HT1080 (cell line): ENCODE measurements at regions not wholly inside any gene's neighbourhood (a gene's known extent, or its start where the extent isn't known, plus 50 kb on each side); places are given as distances from the start of the nearest gene placed in this dataset.

Source experiments
- DNase-seq: peaks from one replicate; pipeline ENCODE4 v3.0.0-alpha.2; 2015; ENCODE audit warnings: low read depth

DNA sequence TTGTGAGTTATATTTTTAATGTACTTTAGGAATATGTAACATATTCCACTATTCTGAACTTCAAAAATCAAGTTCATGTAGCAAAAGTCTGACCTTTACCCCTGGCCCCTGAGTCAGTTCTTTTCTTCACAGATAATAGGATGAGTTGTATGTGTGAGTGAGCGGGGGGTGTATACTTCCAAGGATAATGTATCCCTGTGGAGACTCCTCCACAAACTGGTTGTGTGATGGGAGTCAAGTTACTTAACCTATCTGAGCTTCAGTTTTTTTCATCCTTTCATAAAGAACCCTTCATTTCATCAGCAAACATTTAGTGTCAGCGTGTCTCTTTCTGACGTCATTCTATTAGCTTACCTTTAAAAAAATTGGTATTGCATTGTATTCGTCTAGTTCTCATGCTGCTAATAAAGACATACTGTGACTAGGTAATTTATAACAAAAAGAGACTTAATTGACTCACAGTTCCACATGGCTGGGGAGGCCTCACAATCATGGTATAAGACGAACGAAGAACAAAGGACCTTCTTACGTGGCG, 288.1 kb upstream of the GPC6 start:
- DNase-seq: no peak

DNA sequence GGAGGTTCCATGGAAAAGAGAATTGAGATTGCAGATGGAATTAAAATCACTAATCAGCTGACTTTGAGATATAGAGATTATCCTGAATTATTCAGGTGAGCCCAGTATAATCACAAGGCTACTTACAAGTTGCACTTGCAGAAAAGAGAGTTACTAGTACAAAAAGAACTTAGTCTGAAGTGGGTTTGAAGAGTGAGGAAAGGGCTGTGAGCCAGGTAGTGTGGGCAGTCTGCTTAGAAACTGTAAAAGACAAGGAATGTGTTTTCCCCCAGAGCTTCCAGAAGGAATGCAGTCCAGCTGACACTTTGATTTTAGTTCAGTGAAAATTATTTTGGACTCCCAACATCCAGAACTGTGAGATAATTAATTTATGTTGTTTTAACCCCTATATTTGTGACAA, 285.4 kb upstream of the GPC6 start:
- no peak for DNase-seq

DNA sequence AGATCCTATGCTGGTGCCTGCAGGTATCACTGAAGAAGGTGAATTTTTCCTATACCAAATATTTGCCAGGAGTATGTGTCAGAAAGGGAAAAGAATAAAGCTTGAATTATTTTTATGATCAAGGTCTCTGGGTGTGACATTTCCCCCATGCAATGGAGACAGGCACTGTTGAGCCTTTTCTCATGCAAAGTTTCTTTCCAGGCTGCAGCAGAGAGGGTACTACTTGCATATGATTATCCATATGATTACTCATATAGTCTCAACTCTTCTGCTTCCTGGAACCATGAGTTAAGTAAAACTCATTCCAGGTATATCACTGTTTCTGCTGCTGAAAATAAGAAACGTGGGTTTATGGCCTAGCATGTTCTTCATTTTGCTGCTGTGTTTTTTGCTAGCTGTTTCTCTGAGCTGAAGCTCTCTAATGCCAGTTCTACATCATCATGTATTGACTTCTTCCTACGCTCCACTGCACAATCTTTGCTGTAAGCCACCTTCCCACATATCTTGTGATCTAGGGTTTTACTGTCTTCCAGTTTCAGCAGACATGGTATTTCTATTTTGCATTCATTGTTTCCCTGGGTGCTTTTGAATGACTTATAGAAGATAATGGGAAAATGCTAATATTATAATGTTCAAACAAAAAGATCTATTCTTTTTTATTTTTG, 278.7 kb upstream of the GPC6 start:
- DNase-seq: no peak

DNA sequence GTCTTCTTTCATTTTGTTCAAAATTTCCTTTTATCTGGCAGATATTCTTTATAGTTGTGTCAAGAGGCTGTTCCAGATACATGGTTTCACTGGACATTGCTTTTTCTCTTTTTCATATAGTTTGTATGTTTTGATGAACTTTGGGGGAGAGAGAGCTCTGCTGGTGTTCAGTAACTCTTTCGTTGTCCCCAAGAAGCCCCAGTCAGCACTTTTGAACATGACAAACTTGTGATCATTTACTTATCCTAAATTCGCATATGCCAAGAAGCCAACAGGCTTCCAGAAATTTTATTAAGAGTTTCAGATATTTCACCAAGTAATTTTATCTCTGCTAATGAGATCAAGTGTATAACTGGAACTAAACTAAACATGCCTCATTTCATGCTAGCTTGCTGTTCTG, 275.8 kb upstream of the GPC6 start:
- no peak for DNase-seq

DNA sequence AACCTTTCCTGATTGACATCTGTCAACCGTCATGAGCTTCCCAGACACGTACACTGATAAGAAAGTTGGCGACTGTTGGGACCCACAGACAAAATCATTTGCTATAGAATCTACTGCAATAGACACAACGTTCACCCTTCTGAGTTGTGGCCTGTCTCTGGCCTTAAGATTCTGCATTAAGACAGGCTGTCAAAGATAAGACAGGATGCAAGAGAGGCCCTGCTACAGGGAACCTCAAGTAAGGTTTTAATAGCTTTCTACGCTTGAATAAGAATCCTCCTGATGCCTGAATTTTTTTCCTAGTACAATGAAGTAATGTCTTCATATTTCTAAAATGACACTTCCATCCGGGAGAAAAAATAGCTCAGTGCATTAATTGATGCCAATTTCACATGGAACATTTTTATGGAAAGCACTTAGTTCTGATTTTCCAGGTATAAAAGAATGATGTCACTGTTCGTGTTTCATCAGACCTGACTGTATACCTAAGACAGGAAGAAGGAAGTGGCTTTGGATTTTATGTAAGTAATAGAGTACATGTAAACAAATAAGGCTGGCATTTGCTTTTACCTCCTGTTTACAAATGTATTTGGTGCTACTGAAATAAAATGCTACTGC, 275.2 kb upstream of the GPC6 start:
- DNase-seq: no peak

DNA sequence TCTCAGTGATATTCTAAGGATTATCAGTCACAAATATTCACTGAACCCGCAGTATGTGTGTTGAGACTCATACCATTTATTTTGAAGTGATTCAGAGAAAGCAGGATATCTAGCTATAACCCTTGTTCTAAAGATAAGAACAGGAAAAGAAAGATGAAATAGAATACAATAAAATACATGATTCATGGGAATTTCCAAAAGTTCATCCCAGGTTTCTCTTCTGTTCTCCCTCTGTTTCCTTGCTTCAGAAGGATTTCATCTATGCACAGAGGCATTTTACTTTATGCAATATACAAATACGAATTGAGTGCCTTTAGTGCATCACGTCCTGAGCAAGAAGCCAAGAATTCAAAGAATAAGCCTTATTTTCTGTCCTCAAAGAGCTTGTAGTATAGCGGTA, 274.4 kb upstream of the GPC6 start:
- DNase-seq: no peak

DNA sequence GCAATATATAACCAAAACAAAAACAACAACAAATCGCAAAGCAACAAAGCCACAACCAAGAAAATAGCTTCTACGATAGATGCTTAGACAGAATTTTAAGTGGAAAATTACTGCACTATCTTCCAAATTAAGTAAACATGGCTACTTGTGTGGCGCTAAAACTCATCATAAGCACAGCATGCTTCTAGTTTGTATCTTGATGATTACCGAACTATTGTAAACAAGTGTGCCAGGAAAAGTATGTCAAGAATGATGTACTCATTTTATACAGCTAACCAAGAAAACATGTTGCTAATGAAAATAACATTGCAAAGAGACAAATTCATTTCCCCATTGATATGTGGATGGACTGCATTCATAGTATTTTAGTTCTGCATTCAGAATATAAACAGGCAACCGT, 271.9 kb upstream of the GPC6 start:
- no peak for DNase-seq

DNA sequence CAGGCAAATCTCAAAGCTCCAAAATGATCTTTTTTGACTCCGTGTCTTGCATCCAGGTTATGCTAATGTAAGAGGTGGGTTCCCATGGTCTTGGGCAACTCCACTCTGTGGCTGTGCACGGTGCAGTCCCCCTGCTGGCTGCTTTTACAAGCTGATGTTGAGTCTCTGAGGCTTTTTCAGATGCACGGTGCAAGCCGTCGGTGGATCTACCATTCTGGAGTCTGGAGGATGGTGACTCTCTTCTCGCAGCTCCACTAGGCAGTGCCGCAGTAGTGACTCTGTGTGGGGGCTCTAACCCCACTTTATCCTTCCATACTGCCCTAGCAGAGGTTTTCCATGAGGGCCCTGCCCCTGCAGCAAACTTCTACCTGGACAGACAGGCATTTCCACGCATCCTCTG, 266.8 kb upstream of the GPC6 start:
- DNase-seq: no peak

DNA sequence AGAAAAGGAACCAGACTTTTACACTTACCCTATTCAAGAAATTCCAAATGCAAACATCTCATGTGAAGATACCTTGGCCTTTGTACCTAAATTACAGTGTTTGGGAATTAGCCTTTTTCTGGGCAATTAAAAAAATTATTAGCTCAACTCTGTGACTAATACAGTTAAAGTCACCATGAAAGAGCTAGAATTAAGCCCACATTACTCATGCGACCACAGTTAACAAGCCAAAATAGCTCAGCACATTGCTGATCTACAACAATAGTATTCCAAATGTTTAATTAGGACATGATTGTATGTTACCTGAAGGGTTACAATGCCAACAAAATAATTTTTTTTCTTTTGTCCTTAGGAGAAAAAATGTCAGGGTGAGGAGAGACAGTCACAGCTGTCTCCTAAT, 263.6 kb upstream of the GPC6 start:
- no peak for DNase-seq

DNA sequence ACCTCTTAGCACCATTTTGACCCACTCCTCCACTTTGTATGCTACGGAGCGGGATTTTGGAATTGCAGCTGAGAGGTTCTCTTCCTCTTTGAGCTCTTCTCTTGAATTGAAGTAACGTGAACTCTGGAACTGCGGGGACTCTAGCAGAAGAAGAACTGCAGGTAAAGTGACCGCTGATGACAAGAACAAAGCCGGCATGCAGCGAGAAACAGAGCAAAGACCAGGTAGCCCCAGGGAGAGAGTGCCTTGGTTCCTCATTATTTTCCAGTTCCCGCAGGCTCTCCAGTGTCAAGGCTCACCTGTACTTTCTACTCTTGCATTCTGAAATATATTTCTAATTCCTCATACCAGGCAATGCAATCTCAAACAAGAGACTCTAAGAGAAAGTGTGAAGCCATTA, 260.3 kb upstream of the GPC6 start:
- DNase-seq: no peak

DNA sequence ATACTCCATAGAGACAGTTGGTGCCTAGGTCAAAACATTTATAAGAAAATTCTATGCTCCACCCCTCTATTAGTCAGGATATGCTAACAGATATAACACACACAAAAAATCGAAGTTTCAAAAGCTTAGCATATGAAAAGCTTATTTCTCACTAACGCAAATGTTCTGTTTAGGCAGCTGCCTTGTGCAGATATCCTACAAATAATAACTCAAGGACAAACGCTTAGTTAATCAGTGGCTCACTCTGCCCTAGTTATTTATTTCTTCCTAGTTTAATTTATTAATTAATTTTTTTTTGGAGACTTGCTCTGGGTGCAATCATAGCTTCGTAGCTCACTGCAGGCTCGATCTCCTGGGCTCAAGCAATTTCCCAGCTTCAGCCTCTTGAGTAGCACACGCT, 259.7 kb upstream of the GPC6 start:
- no peak for DNase-seq

DNA sequence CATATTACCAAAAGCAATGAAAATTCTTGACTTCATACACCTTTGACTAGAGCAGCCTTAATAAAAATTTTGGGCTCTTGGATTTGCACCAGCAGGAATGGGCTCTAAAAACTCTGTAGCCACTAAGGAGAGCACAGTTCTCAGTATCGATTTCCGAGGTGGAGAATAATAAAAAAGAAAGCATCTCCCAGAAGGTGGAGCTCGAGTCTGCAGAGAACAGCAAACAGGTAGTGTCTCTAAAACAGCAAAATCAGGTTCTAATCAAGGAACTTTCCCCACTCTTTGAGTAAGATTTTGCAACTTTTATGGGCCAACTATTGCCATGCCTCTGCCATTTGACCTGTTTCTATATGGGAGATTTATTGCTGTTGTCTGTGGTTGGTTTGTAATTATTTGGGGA, 258.7 kb upstream of the GPC6 start:
- peak; percentile 43 for DNase-seq

DNA sequence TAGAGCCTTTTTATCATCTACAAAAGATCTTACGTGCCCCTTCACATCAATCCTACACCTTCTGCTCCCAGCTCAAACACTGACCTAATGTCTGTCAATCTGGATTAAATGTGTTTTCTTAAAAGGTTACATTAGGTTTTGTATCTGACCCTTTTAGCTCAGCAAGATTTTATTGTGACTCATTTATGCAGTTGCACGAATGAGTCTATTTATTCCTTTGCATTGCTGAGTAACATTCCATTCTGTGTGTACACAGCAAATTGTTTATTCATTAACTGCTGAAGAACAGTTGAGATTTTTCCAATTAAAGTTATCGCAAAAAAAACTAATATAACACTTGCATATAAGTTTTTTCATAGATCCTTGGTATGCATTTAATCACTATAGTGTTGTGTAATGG, 253.9 kb upstream of the GPC6 start:
- DNase-seq: no peak

DNA sequence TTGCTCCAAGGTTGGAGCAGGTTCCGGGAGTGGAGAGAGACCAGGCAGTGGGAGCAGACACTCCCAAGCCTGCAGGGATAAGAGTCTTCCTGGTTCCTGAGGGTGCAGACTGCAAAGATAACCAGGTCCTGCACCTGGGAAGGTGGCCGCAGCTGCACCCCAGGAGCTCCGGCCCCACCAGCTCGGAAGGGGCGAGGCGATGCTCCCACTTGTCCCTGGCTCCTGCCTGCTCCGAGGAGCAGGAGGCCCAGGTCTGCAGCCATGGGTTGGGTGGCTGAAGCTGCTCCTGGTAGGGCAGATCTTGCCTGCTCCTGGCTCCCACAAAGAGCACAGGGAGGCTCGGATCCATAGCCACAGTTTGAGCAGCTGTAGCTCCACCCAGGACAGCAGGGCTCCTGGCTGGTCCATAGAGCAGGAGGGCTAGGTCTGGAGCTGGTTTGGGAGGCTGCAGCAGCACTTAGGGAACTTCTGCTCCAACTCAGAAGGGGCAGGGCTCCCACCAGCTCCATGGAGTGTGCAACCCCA, 251.6 kb upstream of the GPC6 start:
- no peak for DNase-seq

DNA sequence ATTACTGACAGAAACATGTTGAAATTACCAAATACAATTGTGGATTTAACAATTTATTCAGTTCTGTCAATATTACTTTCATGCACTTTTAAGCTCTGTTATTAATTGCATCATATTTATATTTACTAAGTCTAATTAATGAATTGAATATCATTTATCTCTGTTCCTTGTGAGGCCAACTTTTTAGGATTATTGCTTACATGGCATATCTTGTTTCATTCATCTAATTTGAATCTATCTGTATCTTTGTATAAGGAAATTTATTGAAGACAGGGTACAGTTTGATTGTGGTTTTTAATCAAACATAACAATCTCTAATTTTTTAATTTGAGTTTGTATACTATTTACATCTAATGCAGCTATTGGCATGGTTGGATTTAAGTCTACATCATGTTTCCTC, 249.9 kb upstream of the GPC6 start:
- no peak for DNase-seq

DNA sequence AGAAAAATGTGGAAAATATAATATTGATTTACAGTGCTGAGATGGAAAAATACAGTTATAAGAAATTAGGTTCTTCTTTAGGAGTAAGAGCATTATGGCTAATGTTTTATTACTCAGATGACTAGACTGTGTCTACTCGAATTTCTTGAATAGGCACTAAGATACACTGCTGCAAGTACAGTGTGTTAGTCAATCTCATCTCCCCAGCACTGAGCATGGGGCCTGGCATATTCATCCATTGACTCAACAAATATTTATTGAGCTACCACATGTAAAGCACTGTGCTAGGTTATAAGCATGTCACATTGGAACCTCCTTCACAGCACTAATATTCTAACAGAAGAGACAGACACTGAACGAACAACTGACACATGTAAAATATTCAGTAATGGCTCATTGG, 242.5 kb upstream of the GPC6 start:
- DNase-seq: no peak

DNA sequence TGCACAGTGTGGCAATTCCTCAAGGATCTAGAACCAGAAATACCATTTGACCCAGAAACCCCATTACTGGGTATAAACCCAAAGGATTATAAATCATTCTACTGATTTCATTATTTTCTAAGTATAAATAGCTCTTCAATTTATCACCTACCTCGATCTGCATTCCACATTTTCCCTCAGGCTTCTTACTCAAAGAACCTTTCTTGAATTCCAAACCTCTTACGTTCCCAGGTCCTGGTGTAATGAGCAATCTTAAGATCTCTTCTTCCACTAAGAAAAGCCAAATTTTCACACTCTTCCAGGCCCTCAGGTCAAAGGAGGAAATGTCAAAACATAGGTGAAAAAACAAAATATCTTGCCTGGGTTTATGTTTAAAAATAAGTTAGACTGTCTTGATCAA, 237.3 kb upstream of the GPC6 start:
- DNase-seq: no peak

DNA sequence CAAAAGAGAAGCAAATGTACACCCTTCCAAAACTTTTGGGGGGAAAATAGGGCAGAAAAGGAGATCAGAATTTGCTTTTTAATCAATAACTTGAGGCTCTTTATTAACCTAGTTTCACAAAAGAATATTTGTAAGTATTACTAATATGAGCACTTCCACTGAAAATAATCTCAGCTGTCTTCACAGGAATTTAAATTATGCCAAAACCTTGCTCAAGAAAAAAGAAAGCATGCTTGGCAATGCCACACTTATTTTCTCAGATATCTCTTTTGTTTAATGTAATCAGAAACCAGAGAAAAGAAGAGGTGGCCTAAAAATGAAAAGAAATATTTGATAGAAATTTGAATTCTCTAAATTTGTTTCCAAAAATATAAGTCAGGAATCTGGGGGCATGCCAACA, 234.9 kb upstream of the GPC6 start:
- no peak for DNase-seq

DNA sequence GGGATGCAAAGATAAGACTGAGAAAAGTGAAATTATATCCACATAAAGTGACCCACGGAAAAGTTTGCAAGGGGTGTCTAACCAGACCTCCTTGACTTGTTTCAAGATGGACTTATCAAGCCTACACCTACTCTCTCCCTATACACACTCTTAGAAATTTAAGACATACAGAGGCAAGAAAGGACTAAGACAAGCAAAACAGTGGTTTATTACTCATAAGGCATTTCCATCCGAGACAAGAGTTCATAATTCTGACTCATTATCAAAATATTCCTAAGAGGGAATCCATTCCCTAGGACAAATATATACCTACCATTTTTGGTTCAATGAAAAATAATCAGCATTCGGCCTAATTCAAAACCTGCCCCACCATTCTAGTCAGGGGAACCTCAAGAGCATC, 232.6 kb upstream of the GPC6 start:
- DNase-seq: peak; percentile 68

DNA sequence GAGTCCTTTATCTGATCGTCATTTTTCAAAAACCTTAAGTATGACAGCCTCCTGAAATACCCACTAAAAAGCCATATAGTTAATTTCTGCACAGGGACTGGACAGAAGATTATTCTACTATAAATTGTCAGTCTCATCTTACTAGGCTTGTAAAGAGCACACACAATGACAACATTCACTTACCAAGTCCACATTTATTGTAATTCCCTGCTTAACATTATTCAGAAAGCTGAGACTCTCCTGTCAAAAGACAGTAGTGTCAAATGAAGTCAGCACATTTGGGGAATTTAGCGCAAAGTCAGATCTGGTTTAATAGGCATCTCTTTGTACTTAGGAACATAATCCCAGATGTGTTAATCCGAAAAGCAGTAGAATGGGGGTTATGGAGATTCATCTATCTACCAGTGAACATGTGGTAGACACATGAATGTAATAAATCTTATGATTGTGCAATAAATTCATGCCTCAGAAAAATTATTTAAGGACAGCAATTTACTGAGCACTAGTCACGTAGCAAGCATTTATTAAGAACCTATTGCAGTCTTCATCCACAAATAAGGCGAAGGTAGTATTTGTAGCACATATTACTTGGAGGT, 224.6 kb upstream of the GPC6 start:
- no peak for DNase-seq

DNA sequence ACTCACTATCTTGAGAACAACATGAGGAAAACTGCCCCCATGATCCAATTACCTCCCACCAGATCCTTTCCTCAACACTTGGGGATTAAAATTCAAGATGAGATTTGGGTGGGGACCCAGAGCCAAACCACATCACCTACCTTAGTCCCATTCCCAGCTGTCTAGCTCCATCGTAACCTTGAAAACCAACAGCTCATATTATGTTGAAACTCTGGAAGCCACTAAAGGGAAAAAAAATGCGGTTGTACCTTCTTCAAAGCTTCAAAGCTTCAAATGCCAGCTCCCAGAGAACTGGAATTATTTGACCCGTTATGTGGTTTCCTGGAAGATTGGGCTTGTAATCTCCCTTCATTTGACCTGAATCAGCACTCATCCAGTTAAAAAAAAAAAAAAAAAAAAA, 223.1 kb upstream of the GPC6 start:
- no peak for DNase-seq

DNA sequence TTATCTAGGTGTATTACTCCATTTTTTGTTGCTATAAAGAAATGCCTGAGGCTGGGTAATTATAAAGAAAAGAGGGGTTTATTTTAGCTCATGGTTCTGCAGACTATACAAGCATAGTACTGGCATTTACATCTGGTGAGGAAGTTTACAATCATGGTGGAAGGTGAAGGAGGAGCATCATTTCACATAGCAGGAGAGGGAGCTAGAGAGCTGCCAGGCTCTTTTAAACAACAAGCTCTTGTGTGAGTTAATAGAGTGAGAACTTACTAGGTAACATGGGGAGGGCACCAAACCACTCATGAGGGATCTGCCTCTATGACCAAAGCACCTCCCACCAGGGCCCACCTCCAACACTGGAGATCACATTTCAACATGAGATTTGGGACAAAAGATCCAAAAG, 221.7 kb upstream of the GPC6 start:
- DNase-seq: peak; percentile 29

DNA sequence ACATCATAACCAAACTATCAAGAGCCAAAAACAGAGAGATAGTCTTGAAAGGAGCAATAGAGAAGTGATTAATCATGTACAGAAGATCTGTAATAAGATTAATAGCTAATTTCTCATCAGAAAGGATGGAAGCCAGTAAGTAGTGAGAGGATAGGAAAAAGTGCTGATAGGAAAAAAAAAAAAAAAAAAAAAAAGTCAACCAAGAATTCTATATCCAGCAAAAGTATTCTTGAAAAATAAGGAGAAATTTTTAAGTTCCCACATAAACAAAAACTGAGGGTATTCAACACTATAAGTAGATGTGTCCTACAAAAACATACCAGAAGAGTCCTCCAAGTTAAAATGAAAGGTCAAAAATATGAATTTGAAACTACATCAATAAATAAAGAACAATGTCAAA, 218.7 kb upstream of the GPC6 start:
- DNase-seq: no peak
